ENCODE measurements at regions not wholly inside any gene's neighbourhood (a gene's known extent, or its start where the extent isn't known, plus 50 kb on each side); places are given as distances from the start of the nearest gene placed in this dataset.

DNA sequence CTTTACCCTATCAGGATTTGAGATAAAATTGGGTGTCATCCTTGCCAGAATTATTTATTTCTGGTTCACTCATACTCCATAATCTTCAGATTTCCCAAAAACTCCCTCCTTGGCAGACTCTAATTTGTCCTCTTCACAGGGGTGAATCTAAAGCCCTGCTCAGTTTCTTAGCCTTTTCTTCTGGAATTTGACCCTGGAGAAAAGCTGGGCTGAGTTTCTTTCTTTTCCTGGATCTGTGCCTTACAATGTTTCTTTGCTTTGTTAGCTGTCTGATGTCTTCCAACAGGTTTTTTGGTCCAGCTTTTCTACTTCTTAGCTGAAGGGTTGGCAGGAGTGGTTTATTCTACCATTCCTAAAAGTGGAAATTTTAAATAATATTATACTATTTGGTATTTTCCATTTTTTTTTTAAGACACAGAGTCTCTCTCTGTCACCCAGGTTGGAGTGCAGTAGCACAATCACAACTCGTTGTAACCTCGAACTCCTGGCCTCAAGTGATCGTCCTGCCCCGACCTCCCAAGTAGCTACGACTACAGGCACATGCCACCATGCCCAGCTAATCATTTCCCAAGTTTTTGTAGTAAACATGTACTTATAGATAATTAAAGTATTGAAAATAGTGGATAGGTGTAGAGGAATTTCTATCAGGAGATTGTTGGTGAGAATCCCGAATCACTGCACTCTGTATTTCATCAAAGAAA lies 138.4 kb upstream of the TWIST2 start:
- TF ChIP-seq, protein P1, sequence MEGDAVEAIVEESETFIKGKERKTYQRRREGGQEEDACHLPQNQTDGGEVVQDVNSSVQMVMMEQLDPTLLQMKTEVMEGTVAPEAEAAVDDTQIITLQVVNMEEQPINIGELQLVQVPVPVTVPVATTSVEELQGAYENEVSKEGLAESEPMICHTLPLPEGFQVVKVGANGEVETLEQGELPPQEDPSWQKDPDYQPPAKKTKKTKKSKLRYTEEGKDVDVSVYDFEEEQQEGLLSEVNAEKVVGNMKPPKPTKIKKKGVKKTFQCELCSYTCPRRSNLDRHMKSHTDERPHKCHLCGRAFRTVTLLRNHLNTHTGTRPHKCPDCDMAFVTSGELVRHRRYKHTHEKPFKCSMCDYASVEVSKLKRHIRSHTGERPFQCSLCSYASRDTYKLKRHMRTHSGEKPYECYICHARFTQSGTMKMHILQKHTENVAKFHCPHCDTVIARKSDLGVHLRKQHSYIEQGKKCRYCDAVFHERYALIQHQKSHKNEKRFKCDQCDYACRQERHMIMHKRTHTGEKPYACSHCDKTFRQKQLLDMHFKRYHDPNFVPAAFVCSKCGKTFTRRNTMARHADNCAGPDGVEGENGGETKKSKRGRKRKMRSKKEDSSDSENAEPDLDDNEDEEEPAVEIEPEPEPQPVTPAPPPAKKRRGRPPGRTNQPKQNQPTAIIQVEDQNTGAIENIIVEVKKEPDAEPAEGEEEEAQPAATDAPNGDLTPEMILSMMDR (IDR thresholded peaks at IDR 0.05): no peak
- TF ChIP-seq POLR2A (IDR thresholded peaks at IDR 0.05) (no peak), EP300 (IDR thresholded peaks at IDR 0.05) (no peak)

Data from ovary (tissue), 3 donors.